CD4-positive, alpha-beta T cell treated with Interferon gamma for 1 hour (primary cell): ENCODE measurements at regions not wholly inside any gene's neighbourhood (a gene's known extent, or its start where the extent isn't known, plus 50 kb on each side); places are given as distances from the start of the nearest gene placed in this dataset.

Experiments used
- DNase-seq: peaks from one replicate; pipeline ENCODE4 v3.0.0-alpha.2; 2020

- DNase-seq, result no peak
Observed at GRCh38 chr11:115776916-115777315, 272.7 kb upstream of the CADM1 start.

DNA sequence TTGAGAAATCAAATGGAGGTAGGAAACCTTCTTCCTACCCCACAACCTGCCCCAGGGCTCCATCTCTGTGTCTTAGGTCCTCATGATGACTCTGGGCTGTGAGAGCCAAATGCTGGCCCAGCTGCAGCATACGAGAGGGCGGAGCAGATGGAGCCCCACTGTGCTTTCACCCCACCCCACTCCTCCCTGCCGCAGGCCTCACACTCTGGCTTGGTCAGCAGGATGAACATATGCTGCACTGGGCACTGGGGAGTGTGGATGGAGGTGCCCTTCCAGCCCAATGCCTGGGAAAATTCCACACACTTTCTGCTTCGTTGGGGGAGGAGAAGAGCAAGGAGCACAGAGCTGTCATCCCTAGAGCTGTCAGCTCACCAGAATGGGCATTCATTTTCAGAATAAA, 271.6 kb upstream of the CADM1 start:
- DNase-seq, result no peak

GRCh38 chr11:115774756-115775155, 270.5 kb upstream of the CADM1 start:
- DNase-seq, result no peak

DNA sequence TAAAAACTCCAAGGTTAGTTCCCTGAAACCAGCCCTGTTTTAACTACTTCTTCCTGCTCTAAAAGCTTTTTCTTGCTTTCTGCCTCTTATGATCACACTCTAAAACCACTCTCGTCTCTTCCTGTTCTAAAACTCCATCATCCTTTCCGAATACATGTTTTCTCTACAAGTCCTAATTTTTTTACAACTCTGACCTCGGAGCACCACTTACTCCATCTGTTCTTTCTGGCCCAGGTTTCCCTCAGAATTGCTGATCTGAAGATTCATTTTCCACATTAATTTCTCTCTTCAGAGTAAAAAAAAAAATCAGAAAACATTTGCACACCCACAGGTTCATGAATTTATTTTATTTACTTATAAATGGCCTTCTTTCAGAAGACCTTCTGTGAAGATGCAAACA, 265.7 kb upstream of the CADM1 start:
- no peak for DNase-seq

GRCh38 chr11:115767883-115768282, 263.7 kb upstream of the CADM1 start:
- no peak for DNase-seq

DNA sequence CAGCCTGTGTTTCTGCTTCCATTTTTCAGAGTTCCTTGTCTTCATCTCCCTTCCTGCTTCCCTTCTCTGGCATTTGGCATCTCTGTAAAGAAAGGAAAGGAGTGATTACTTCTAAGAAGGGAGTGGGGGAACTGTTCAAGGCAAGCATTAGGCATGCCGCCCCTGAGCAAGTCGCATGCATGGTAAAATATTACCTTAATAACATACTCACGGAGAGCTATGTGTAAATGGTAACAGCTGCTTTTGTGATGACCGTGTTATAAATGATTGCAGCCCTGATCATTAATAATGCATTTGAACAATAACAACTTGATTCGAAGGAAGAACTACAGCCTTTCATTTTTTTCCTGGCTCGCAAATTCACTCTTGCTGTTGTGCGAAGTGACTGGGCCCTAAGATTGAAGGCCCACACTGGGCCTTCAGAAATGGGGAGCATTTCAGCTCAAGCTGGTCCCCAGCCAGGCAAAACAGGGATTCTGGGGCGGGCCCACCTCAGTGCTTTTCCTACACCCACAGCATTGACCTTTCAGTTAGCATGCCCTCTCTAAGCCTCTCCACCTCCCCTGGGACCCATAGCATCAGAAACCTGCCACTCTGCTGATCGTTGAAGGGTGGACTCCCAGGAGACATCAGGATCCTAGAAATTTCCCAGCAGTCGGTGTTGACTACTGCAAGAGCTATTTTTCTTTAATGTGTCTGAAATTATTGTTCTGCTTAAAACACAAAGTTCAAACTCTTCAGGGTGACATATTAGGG, 263.0 kb upstream of the CADM1 start:
- no peak for DNase-seq

- DNase-seq, result no peak
Observed at GRCh38 chr11:115766561-115766960, 262.3 kb upstream of the CADM1 start.

GRCh38 chr11:115765803-115766239, 261.6 kb upstream of the CADM1 start:
- no peak for DNase-seq

DNA sequence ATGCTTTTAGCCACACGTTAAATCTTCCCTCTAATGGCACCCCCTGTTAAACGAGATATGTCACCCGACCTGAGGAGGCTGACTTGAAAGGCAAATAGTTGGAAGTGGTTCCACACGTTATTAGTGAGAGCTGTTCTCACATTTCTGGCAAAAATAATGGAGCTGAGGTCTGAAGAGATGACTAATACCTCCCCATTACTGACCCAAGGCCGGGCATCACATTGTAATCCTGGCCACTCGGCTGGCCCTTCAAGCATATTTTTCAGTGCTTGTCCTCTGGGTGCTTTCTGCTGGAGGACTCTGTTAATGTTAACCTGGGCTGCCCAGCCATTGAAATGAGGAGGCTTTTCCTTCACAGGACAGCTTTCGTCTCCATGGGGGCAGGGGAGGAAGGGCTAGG, 260.0 kb upstream of the CADM1 start:
- no peak for DNase-seq

- no peak for DNase-seq
Observed at GRCh38 chr11:115761817-115762216, 257.6 kb upstream of the CADM1 start.

DNA sequence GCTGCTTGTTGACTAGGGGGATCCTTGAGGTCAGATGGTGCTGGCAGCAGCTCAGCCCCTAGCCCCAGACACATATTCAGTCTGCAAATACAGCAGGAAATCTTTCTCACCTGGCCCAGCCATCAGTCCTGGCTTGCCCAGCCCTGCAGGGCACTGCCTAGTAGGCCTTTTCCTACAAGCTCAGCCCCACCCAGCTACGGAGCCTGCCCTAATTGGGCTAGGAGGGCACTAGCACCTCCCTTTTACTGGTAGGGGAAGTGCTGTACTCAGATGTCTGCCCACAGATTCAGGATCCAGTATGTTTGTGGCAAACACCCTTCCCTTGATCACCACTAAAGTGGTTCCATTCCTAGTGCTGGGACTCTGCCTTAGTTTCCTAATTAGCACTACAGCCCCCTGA, 257.1 kb upstream of the CADM1 start:
- peak; percentile 9 for DNase-seq

- DNase-seq, result no peak
Observed at GRCh38 chr11:115760461-115761320, 256.5 kb upstream of the CADM1 start.

DNA sequence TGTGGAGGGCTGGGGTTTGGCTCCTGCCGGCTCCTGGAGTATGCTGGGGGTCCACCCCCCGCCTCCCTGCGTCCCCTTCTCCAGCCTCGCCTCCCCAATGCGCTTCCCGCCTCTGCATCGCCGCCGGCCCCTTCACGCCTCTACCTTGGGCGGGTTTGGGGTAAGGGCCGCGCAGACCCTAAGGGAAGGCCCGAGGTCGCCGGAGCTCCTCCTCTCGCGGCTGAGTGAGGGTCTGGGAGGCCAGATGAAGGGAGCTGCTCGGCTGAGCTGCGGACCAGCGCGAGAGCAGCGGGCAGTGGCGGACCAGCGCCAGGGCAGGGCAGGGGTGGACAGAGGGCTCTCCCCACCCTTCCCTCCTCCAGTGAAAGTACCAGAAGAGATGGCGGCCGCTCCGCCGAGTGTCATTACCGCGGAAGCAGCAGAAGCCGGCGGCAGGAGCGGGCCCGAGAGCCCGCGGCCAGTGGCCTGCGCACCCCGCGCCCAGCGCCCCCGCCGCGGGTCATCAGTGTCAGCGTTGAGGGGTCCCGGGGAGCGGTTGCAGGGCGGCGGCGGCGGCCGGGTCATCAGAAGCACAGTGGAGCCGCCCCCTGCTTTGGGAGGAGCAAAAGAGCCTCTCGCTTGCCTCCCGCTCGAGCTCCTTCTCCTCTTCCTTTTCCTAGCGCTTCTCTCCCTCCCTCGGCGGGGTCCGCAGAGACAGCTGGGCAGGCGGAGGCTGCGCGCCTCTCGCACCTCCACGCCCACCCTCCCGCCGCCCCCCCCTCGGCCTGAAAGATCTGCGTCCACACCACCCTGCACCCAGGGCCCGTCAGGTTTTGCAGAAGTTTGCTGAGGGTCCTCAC, 255.6 kb upstream of the CADM1 start:
- DNase-seq, result no peak

DNA sequence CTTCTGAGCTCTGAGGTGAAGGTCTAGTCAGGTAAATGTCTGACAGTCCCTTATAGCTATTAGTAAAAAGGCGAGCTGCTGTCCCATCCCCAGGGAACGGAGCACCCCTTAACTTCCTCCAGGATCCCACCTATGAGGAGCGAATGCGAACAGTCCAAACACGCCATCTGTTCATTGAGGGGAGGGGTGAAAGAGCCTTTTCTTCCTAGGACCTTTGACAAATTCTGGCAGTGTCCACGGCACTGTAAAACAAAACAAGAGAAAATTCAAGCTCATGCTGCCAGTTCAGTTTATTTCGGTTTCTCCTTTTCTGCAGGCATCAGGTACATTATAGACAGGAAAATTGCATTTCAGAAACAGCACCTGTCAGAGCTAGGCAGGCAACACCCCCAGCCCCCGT, 253.8 kb upstream of the CADM1 start:
- DNase-seq, result no peak

- DNase-seq, result no peak
Observed at GRCh38 chr11:115751243-115752015, 247.2 kb upstream of the CADM1 start.

GRCh38 chr11:115745610-115746512, 241.6 kb upstream of the CADM1 start:
- DNase-seq, result peak; percentile 2

DNA sequence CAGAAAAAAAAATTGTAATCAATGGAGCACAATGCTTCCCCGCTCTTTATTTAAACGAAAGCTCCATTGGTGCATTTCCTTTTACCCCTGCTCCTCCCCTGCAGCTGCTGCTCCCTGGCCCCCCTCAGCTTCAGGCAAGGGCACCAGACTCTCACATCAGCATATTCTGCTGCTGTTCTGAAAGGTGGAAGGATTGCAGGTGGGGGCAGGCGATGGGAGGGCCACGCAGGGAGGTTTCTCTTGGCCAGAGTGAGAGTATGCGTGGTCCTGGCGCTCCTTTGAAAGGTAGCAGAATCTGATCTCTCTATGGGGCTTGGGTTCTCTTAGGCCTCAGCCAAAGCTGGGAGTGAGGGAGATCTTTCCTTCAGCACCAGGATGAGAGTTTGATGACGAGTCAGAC, 240.9 kb upstream of the CADM1 start:
- no peak for DNase-seq

DNA sequence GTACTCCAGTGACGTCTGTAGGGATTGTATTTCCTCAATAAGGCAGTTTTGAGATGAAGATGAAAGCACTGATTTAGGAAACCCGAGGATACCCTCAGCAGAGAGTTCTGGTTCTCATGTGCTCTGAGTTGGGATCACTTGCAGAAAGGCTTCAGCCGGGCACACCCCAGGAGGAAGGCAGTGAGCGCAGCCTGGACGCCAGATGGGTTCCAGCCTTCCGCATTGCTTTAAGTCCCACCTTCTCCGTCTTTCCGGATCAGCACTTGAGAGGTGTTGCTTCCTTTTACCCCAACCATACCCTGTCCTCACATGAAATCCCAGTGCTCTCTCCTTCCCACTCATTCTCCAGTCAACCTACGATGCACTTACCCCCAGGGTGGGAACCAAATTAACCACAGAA, 239.5 kb upstream of the CADM1 start:
- no peak for DNase-seq

- DNase-seq, result no peak
Observed at GRCh38 chr11:115741376-115742107, 237.3 kb upstream of the CADM1 start.

DNA sequence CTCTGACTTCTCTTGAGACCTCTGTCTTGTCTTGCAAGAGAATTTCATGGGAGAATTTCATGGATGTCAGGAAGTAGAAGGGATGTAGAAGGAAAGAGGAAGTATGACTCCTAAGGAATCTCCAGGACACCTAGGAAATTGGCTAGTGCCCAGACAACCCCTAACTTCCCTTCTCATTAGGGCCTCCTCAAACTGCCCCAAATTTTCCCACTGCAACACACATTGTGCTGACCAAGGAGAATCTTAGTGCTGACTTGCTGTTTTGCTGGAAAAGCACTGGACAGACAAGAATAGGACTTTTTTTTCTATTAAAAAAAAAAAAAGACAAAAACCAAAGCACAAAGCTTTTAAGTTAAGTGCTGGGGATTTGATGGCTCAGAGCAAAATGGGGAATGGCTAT, 236.1 kb upstream of the CADM1 start:
- DNase-seq, result no peak

DNA sequence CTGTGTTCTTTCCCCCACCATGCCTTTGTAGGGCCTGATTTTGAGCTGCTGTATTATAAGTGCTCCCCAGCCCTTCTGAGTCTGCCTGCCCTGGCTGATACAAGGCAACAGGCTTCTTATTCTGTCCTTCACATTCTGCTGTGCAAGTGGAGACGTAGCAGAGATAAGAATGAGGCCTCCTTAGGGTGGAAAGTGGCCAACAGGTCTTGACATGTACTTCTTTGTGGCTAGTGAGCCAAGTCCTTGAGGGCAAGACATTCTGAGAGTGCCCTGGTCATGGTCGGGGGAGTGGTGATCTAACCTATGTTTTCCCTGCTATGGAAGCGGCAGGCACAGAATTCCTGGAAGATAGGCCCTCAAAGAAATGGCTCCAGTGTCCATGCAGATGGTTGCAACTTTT, 235.7 kb upstream of the CADM1 start:
- DNase-seq, result no peak
